Right lobe of liver (tissue), 4 donors: ENCODE measurements at regions not wholly inside any gene's neighbourhood (a gene's known extent, or its start where the extent isn't known, plus 50 kb on each side); places are given as distances from the start of the nearest gene placed in this dataset.

Experiments used
- POLR2A ChIP-seq: fragments of 450-650 bp; IDR thresholded peaks from one replicate; pipeline ENCODE4 v1.6.1; 2017; ENCODE audit warnings: antibody characterized with exemption, mild to moderate bottlenecking
- TF ChIP-seq, protein P1 (sequence below), 4 donors: fragments of 200-600 bp in 3 of 4; fragments of 450-650 bp in 1 of 4; IDR thresholded peaks; one replicate each; pipeline versions ENCODE4 v1.5.1 to v1.8.0; 2016 to 2022; ENCODE audit warnings: antibody characterized with exemption in 4 of 4, mild to moderate bottlenecking in 2 of 4
- donor health status: DM: no; HTN: no; CAD: no.
- donor health status: DM: no; HTN: no; CAD: no.
- donor health status: DM: no; HTN: yes; CAD: no.

- TF ChIP-seq, protein P1, sequence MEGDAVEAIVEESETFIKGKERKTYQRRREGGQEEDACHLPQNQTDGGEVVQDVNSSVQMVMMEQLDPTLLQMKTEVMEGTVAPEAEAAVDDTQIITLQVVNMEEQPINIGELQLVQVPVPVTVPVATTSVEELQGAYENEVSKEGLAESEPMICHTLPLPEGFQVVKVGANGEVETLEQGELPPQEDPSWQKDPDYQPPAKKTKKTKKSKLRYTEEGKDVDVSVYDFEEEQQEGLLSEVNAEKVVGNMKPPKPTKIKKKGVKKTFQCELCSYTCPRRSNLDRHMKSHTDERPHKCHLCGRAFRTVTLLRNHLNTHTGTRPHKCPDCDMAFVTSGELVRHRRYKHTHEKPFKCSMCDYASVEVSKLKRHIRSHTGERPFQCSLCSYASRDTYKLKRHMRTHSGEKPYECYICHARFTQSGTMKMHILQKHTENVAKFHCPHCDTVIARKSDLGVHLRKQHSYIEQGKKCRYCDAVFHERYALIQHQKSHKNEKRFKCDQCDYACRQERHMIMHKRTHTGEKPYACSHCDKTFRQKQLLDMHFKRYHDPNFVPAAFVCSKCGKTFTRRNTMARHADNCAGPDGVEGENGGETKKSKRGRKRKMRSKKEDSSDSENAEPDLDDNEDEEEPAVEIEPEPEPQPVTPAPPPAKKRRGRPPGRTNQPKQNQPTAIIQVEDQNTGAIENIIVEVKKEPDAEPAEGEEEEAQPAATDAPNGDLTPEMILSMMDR (IDR thresholded peaks at IDR 0.05), result no peak
- TF ChIP-seq POLR2A, result no peak
These were observed 90.6 kb downstream of the SLC25A47 start for GRCh38 chr14:100413699-100414098.
